A549 (cell line): ENCODE measurements at regions not wholly inside any gene's neighbourhood (a gene's known extent, or its start where the extent isn't known, plus 50 kb on each side); places are given as distances from the start of the nearest gene placed in this dataset.

ENCODE experiments used
- CEBPB ChIP-seq, 2 experiments: fragments of >200 bp in 1 of 2; sonication (Bioruptor Twin) in 1 of 2; formaldehyde crosslinking in 1 of 2; IDR thresholded peaks; 2 replicates each; pipeline ENCODE4 v1.6.1; 2012 to 2016
- ELK1 ChIP-seq: fragments of 150-350 bp; IDR thresholded peaks from 2 replicates; pipeline ENCODE4 v1.6.1; 2014; ENCODE audit warnings: low read depth, mild to moderate bottlenecking, low read length
- EP300 ChIP-seq, 2 experiments: fragments of >200 bp; sonication (Bioruptor Twin); formaldehyde crosslinking; IDR thresholded peaks; 2 replicates in 1 of 2; 3 replicates in 1 of 2; pipeline ENCODE4 v1.6.1; 2016 to 2017
- MAZ ChIP-seq: fragments of 150-350 bp; IDR thresholded peaks from 2 replicates; pipeline ENCODE4 v1.6.1; 2014; ENCODE audit warnings: antibody characterized with exemption, low read depth, low read length, borderline replicate concordance
- NFE2L2 ChIP-seq: fragments of 150-350 bp; conservative IDR thresholded peaks from 2 replicates; pipeline ENCODE4 v1.6.1; 2014; ENCODE audit warnings: low read length
- POLR2A ChIP-seq: IDR thresholded peaks from 2 replicates; pipeline ENCODE4 v1.6.1; 2012; ENCODE audit warnings: mild to moderate bottlenecking, low read length
- REST ChIP-seq: fragments of 200-600 bp; sonication (generic); IDR thresholded peaks from 2 replicates; pipeline ENCODE4 v1.6.1; 2016; ENCODE audit warnings: antibody characterized with exemption, mild to moderate bottlenecking, moderate library complexity
- RFX5 ChIP-seq: fragments of 450-650 bp; IDR thresholded peaks from 2 replicates; pipeline ENCODE4 v1.7.1; 2014; ENCODE audit warnings: antibody characterized with exemption, mild to moderate bottlenecking, moderate library complexity
- SREBF2 ChIP-seq: fragments of 450-650 bp; IDR thresholded peaks from 2 replicates; pipeline ENCODE4 v1.6.1; 2014; ENCODE audit warnings: mild to moderate bottlenecking, moderate library complexity
- TF ChIP-seq, protein P1 (sequence below): fragments of >200 bp; sonication (Bioruptor Twin); formaldehyde crosslinking; IDR thresholded peaks from 3 replicates; pipeline ENCODE4 v1.5.1; 2016
- TF ChIP-seq, protein P2 (sequence below): IDR thresholded peaks from 2 replicates; pipeline ENCODE4 v1.6.1; 2012
- TF ChIP-seq, protein P3 (sequence below): fragments of 250-450 bp; sonication (Bioruptor Pico); IDR thresholded peaks from 2 replicates; pipeline ENCODE4 v1.5.0; 2021; ENCODE audit warnings: mild to moderate bottlenecking, moderate library complexity, borderline replicate concordance

- TF ChIP-seq REST (no peak), NFE2L2 (no peak), POLR2A (no peak), CEBPB (IDR thresholded peaks at IDR 0.05) (no peak), MAZ (no peak), SREBF2 (no peak), RFX5 (no peak), EP300 (IDR thresholded peaks at IDR 0.05) (no peak), ELK1 (no peak)
- TF ChIP-seq, protein P1, sequence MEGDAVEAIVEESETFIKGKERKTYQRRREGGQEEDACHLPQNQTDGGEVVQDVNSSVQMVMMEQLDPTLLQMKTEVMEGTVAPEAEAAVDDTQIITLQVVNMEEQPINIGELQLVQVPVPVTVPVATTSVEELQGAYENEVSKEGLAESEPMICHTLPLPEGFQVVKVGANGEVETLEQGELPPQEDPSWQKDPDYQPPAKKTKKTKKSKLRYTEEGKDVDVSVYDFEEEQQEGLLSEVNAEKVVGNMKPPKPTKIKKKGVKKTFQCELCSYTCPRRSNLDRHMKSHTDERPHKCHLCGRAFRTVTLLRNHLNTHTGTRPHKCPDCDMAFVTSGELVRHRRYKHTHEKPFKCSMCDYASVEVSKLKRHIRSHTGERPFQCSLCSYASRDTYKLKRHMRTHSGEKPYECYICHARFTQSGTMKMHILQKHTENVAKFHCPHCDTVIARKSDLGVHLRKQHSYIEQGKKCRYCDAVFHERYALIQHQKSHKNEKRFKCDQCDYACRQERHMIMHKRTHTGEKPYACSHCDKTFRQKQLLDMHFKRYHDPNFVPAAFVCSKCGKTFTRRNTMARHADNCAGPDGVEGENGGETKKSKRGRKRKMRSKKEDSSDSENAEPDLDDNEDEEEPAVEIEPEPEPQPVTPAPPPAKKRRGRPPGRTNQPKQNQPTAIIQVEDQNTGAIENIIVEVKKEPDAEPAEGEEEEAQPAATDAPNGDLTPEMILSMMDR, result no peak
- TF ChIP-seq, protein P2, sequence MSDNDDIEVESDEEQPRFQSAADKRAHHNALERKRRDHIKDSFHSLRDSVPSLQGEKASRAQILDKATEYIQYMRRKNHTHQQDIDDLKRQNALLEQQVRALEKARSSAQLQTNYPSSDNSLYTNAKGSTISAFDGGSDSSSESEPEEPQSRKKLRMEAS, result no peak
- TF ChIP-seq, protein P3, sequence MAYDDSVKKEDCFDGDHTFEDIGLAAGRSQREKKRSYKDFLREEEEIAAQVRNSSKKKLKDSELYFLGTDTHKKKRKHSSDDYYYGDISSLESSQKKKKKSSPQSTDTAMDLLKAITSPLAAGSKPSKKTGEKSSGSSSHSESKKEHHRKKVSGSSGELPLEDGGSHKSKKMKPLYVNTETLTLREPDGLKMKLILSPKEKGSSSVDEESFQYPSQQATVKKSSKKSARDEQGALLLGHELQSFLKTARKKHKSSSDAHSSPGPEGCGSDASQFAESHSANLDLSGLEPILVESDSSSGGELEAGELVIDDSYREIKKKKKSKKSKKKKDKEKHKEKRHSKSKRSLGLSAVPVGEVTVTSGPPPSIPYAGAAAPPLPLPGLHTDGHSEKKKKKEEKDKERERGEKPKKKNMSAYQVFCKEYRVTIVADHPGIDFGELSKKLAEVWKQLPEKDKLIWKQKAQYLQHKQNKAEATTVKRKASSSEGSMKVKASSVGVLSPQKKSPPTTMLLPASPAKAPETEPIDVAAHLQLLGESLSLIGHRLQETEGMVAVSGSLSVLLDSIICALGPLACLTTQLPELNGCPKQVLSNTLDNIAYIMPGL, result no peak
These were observed 382.2 kb downstream of the FUT8 start for GRCh38 chr14:65794674-65795279.
